Parathyroid adenoma (tissue), 2 donors: ENCODE measurements at regions not wholly inside any gene's neighbourhood (a gene's known extent, or its start where the extent isn't known, plus 50 kb on each side); places are given as distances from the start of the nearest gene placed in this dataset.

Experiments used
- H2AFZ ChIP-seq: fragments of 300-600 bp; sonication (generic); one replicate; pipeline ENCODE4 v1.7.0; 2017; ENCODE audit warnings: antibody characterized with exemption, mild to moderate bottlenecking
- H3K27ac ChIP-seq: fragments of 300-600 bp; sonication (generic); one replicate; pipeline ENCODE4 v1.7.0; 2017
- H3K27me3 ChIP-seq: fragments of 300-600 bp; sonication (generic); one replicate; pipeline ENCODE4 v1.7.0; 2017; ENCODE audit warnings: low read length; ENCODE audit not compliant: control insufficient read depth, insufficient read depth
- H3K36me3 ChIP-seq: fragments of 300-600 bp; sonication (generic); one replicate; pipeline ENCODE4 v1.7.0; 2017; ENCODE audit warnings: low read length; ENCODE audit not compliant: control insufficient read depth, insufficient read depth
- H3K4me1 ChIP-seq: fragments of 300-600 bp; sonication (generic); one replicate; pipeline ENCODE4 v1.7.0; 2017; ENCODE audit warnings: control low read depth
- H3K4me2 ChIP-seq: fragments of 300-600 bp; sonication (generic); one replicate; pipeline ENCODE4 v1.7.0; 2017; ENCODE audit warnings: low read length
- H3K4me3 ChIP-seq: fragments of 300-600 bp; sonication (generic); one replicate; pipeline ENCODE4 v1.7.0; 2017; ENCODE audit warnings: low read depth, low read length
- H3K79me2 ChIP-seq: fragments of 300-600 bp; sonication (generic); one replicate; pipeline ENCODE4 v1.7.0; 2017; ENCODE audit warnings: control low read depth
- H3K9ac ChIP-seq: fragments of 300-600 bp; sonication (generic); one replicate; pipeline ENCODE4 v1.7.0; 2017; ENCODE audit warnings: mild to moderate bottlenecking
- H3K9me3 ChIP-seq: fragments of 300-600 bp; sonication (generic); one replicate; pipeline ENCODE4 v1.7.0; 2017; ENCODE audit warnings: low read length; ENCODE audit not compliant: control insufficient read depth
- CTCF ChIP-seq: fragments of 300-600 bp; sonication (generic); IDR thresholded peaks from one replicate; pipeline ENCODE4 v1.7.0; 2017; ENCODE audit warnings: antibody characterized with exemption, mild to moderate bottlenecking
- donor health status: primary hyperparathyroidism.

DNA sequence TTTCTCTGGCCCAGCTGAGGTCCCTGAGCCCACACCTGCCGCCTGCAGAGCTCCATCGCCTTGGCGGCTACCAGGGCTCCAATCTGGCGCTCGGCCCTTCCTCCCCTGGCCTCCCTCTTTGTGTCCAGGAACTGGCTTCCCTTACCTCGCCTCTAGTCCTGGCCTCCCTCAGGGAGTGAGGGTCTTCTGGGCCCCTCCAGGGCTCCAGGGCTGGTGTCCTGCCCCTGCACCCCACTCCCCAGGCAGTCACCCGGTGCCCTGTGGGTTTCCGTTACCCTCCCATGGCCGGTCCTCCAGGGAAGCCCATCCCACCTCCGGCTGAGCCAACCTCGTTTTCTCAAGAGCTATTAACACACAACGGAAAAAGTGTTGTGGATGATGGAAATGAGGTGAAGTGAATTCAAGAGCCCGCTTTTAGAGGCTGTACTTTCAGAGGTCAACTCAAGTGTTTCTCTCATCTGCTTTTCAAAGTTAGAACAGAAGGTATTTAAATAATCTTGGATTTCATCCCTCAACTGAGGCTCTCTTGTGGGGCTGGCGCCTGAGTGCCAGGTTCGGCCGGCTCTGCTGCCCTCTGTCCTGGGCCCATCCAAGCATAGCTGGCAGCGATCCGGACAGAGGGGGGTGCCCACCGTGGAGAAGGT lies 131.9 kb downstream of the ASB1 start:
- H2AFZ ChIP-seq, result no peak overlapping the region
- no peaks in the 10 kb centered on the region for H3K9me3 ChIP-seq
- no peaks in the 10 kb centered on the region for H3K36me3 ChIP-seq
- TF ChIP-seq CTCF, result no peak
- no peaks in the 10 kb centered on the region for H3K27me3 ChIP-seq
- H3K4me2 ChIP-seq, result no peak overlapping the region
- no peak overlapping the region for H3K4me3 ChIP-seq
- H3K4me1 ChIP-seq, result no peaks in the 10 kb centered on the region
- H3K9ac ChIP-seq, result no peak overlapping the region
- no peaks in the 10 kb centered on the region for H3K79me2 ChIP-seq
- no peak overlapping the region for H3K27ac ChIP-seq

GRCh38 chr2:238560234-238560633 lies 133.5 kb downstream of the ASB1 start:
- Histone ChIP-seq H3K9ac (no peak overlapping the region), H3K27ac (no peak overlapping the region), H3K9me3 (no peaks in the 10 kb centered on the region), H3K4me2 (no peak overlapping the region), H3K79me2 (no peaks in the 10 kb centered on the region), H3K27me3 (no peaks in the 10 kb centered on the region), H2AFZ (no peak overlapping the region), H3K36me3 (no peaks in the 10 kb centered on the region), H3K4me3 (no peak overlapping the region), H3K4me1 (no peaks in the 10 kb centered on the region)
- no peak for TF ChIP-seq CTCF

- Histone ChIP-seq H3K36me3 (no peaks in the 10 kb centered on the region), H3K9me3 (no peaks in the 10 kb centered on the region), H3K4me2 (no peak overlapping the region), H3K27ac (no peak overlapping the region), H3K27me3 (no peaks in the 10 kb centered on the region), H3K4me1 (no peaks in the 10 kb centered on the region), H3K4me3 (no peak overlapping the region), H2AFZ (no peak overlapping the region), H3K79me2 (no peaks in the 10 kb centered on the region), H3K9ac (no peak overlapping the region)
- no peak for TF ChIP-seq CTCF
These were observed 134.5 kb downstream of the ASB1 start for GRCh38 chr2:238561230-238561629.

DNA sequence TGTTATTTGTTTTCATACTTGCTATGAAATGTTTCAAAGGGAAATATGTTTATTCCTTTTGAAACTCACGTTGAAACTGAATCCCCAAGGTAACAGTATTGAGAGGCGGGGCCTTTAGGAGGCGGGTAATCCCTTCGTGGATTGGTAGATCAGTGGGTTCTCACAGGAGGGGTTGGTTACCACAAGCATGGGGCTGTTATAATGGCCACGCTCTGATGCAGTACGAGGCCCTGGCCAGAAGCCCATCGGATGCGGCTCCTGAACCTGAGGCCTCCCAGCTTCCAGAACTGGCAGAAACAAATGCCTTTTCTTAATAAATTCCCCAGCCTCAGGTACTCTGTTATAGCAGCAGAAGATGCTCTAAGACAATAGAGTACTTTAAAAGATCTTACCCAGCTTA lies 135.7 kb downstream of the ASB1 start:
- no peak overlapping the region for H3K4me2 ChIP-seq
- no peak overlapping the region for H3K27ac ChIP-seq
- no peak overlapping the region for H3K9ac ChIP-seq
- H3K36me3 ChIP-seq, result no peaks in the 10 kb centered on the region
- TF ChIP-seq CTCF, result no peak
- no peaks in the 10 kb centered on the region for H3K79me2 ChIP-seq
- H3K4me1 ChIP-seq, result no peaks in the 10 kb centered on the region
- no peaks in the 10 kb centered on the region for H3K9me3 ChIP-seq
- H2AFZ ChIP-seq, result no peak overlapping the region
- H3K27me3 ChIP-seq, result no peaks in the 10 kb centered on the region
- H3K4me3 ChIP-seq, result no peak overlapping the region

DNA sequence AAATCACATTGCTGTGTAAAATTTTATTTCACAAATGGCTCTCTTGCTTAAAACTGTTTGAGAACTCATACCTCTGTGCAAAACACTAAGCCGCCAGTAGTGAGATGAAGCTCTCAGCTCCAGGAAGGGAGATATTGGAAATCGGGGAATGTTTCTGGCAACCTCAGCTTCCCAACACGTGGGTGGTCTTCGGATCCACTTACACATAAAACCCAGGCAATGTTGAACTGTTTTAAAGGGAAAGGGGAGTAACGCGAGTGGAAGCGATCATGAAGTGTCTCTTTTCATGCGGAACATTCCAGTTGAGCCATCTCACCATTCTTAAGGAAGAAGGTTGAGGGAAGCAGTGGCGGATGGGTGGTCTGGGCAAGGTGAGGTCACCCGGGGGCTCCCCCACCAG lies 136.8 kb downstream of the ASB1 start:
- Histone ChIP-seq H2AFZ (no peak overlapping the region), H3K27me3 (no peaks in the 10 kb centered on the region), H3K9ac (no peak overlapping the region), H3K4me1 (no peaks in the 10 kb centered on the region), H3K36me3 (no peaks in the 10 kb centered on the region), H3K4me3 (no peak overlapping the region), H3K9me3 (no peaks in the 10 kb centered on the region), H3K79me2 (no peaks in the 10 kb centered on the region), H3K27ac (no peak overlapping the region), H3K4me2 (no peak overlapping the region)
- TF ChIP-seq CTCF, result no peak
